ENCODE measurements at regions not wholly inside any gene's neighbourhood (a gene's known extent, or its start where the extent isn't known, plus 50 kb on each side); places are given as distances from the start of the nearest gene placed in this dataset.
"Not testable (repeated sequence)": the region's sequence is repeated elsewhere in the genome, so short reads cannot be mapped to it uniquely, and the experiment has no call there.

GRCh38 chr16:72609933-72610332 is 438.0 kb upstream of the PMFBP1 start:
- intact Hi-C loops (cut with micrococcal nuclease) = no loop called here
- no peak for DNase-seq (ENCODE audit: low spot score)
- H3K27me3 Mint-ChIP-seq (ENCODE audit: low read depth) = no peaks in the 10 kb centered on the region
- H3K9me3 Mint-ChIP-seq = no peaks in the 10 kb centered on the region
- no peak overlapping the region for H3K27ac Mint-ChIP-seq
- no peaks in the 10 kb centered on the region for H3K36me3 Mint-ChIP-seq (ENCODE audit: low read depth)
- no peak overlapping the region for H3K4me3 Mint-ChIP-seq (ENCODE audit: low read depth)
- no peaks in the 10 kb centered on the region for H3K4me1 Mint-ChIP-seq (ENCODE audit: low read depth)

- DNase-seq (ENCODE audit: low spot score) = no peak
- no peak overlapping the region for H3K27ac Mint-ChIP-seq
- H3K27me3 Mint-ChIP-seq (ENCODE audit: low read depth) = no peaks in the 10 kb centered on the region
- intact Hi-C loops (cut with micrococcal nuclease) = no loop called here
- H3K4me3 Mint-ChIP-seq (ENCODE audit: low read depth) = no peak overlapping the region
- H3K36me3 Mint-ChIP-seq (ENCODE audit: low read depth) = no peaks in the 10 kb centered on the region
- no peaks in the 10 kb centered on the region for H3K4me1 Mint-ChIP-seq (ENCODE audit: low read depth)
- no peaks in the 10 kb centered on the region for H3K9me3 Mint-ChIP-seq
Measured at GRCh38 chr16:72609066-72609465, 437.1 kb upstream of the PMFBP1 start.

- no peak overlapping the region for H3K4me3 Mint-ChIP-seq (ENCODE audit: low read depth)
- H3K27me3 Mint-ChIP-seq (ENCODE audit: low read depth) = no peaks in the 10 kb centered on the region
- H3K4me1 Mint-ChIP-seq (ENCODE audit: low read depth) = no peaks in the 10 kb centered on the region
- no peak for DNase-seq (ENCODE audit: low spot score)
- H3K27ac Mint-ChIP-seq = no peak overlapping the region
- peaks cover 13% of the 10 kb centered on the region for H3K9me3 Mint-ChIP-seq
- no peaks in the 10 kb centered on the region for H3K36me3 Mint-ChIP-seq (ENCODE audit: low read depth)
- intact Hi-C loops (cut with micrococcal nuclease) = no loop called here
Measured at GRCh38 chr16:72604375-72604774, 432.4 kb upstream of the PMFBP1 start.

- intact Hi-C loops (cut with micrococcal nuclease) = no loop called here
- no peak overlapping the region for H3K27ac Mint-ChIP-seq
- H3K4me1 Mint-ChIP-seq (ENCODE audit: low read depth) = no peaks in the 10 kb centered on the region
- H3K36me3 Mint-ChIP-seq (ENCODE audit: low read depth) = no peaks in the 10 kb centered on the region
- no peak for DNase-seq (ENCODE audit: low spot score)
- H3K9me3 Mint-ChIP-seq = peaks cover 16% of the 10 kb centered on the region
- no peaks in the 10 kb centered on the region for H3K27me3 Mint-ChIP-seq (ENCODE audit: low read depth)
- no peak overlapping the region for H3K4me3 Mint-ChIP-seq (ENCODE audit: low read depth)
Measured at GRCh38 chr16:72602499-72602898, 430.5 kb upstream of the PMFBP1 start.

GRCh38 chr16:72598696-72599095 is 426.7 kb upstream of the PMFBP1 start:
- no peak overlapping the region for H3K27ac Mint-ChIP-seq
- DNase-seq (ENCODE audit: low spot score) = no peak
- no peaks in the 10 kb centered on the region for H3K27me3 Mint-ChIP-seq (ENCODE audit: low read depth)
- H3K9me3 Mint-ChIP-seq = peaks cover 16% of the 10 kb centered on the region
- H3K4me3 Mint-ChIP-seq (ENCODE audit: low read depth) = no peak overlapping the region
- H3K4me1 Mint-ChIP-seq (ENCODE audit: low read depth) = no peaks in the 10 kb centered on the region
- intact Hi-C loops (cut with micrococcal nuclease) = no loop called here
- no peaks in the 10 kb centered on the region for H3K36me3 Mint-ChIP-seq (ENCODE audit: low read depth)

- peaks cover 16% of the 10 kb centered on the region for H3K9me3 Mint-ChIP-seq
- no peaks in the 10 kb centered on the region for H3K36me3 Mint-ChIP-seq (ENCODE audit: low read depth)
- H3K27me3 Mint-ChIP-seq (ENCODE audit: low read depth) = no peaks in the 10 kb centered on the region
- intact Hi-C loops (cut with micrococcal nuclease) = no loop called here
- DNase-seq (ENCODE audit: low spot score) = no peak
- no peak overlapping the region for H3K27ac Mint-ChIP-seq
- no peak overlapping the region for H3K4me3 Mint-ChIP-seq (ENCODE audit: low read depth)
- no peaks in the 10 kb centered on the region for H3K4me1 Mint-ChIP-seq (ENCODE audit: low read depth)
Measured at GRCh38 chr16:72597938-72598337, 426.0 kb upstream of the PMFBP1 start.

GRCh38 chr16:72596373-72596772 is 424.4 kb upstream of the PMFBP1 start:
- H3K36me3 Mint-ChIP-seq (ENCODE audit: low read depth) = no peaks in the 10 kb centered on the region
- H3K4me1 Mint-ChIP-seq (ENCODE audit: low read depth) = no peaks in the 10 kb centered on the region
- no peaks in the 10 kb centered on the region for H3K27me3 Mint-ChIP-seq (ENCODE audit: low read depth)
- peaks cover 9% of the 10 kb centered on the region for H3K9me3 Mint-ChIP-seq
- H3K27ac Mint-ChIP-seq = no peak overlapping the region
- H3K4me3 Mint-ChIP-seq (ENCODE audit: low read depth) = no peak overlapping the region
- DNase-seq (ENCODE audit: low spot score) = no peak
- intact Hi-C loops (cut with micrococcal nuclease) = no loop called here

GRCh38 chr16:72590151-72590937 is 418.4 kb upstream of the PMFBP1 start:
- DNase-seq (ENCODE audit: low spot score) = no peak

GRCh38 chr16:72588551-72588950 is 416.6 kb upstream of the PMFBP1 start:
- no peak overlapping the region for H3K27ac Mint-ChIP-seq
- no peaks in the 10 kb centered on the region for H3K27me3 Mint-ChIP-seq (ENCODE audit: low read depth)
- H3K4me3 Mint-ChIP-seq (ENCODE audit: low read depth) = no peak overlapping the region
- intact Hi-C loops (cut with micrococcal nuclease) = no loop called here
- H3K9me3 Mint-ChIP-seq = no peaks in the 10 kb centered on the region
- DNase-seq (ENCODE audit: low spot score) = no peak
- no peaks in the 10 kb centered on the region for H3K36me3 Mint-ChIP-seq (ENCODE audit: low read depth)
- H3K4me1 Mint-ChIP-seq (ENCODE audit: low read depth) = peaks cover 3% of the 10 kb centered on the region

More at GRCh38 chr16:72590151-72590937, 418.4 kb upstream of the PMFBP1 start:
- Mint-ChIP-seq H3K4me1 (ENCODE audit: low read depth) (peaks cover 3% of the 10 kb centered on the region), H3K27ac (no peak overlapping the region), H3K4me3 (ENCODE audit: low read depth) (no peak overlapping the region), H3K27me3 (ENCODE audit: low read depth) (no peaks in the 10 kb centered on the region), H3K36me3 (ENCODE audit: low read depth) (no peaks in the 10 kb centered on the region), H3K9me3 (no peaks in the 10 kb centered on the region)
- intact Hi-C loops (cut with micrococcal nuclease) = no loop called here

GRCh38 chr16:72578061-72578460 is 406.1 kb upstream of the PMFBP1 start:
- H3K27me3 Mint-ChIP-seq (ENCODE audit: low read depth); H3K36me3 Mint-ChIP-seq (ENCODE audit: low read depth); H3K9me3 Mint-ChIP-seq; intact Hi-C loops (cut with micrococcal nuclease); H3K4me3 Mint-ChIP-seq (ENCODE audit: low read depth); DNase-seq (ENCODE audit: low spot score); H3K27ac Mint-ChIP-seq; H3K4me1 Mint-ChIP-seq (ENCODE audit: low read depth): not testable (repeated sequence)

GRCh38 chr16:72576189-72576588 is 404.2 kb upstream of the PMFBP1 start:
- no peaks in the 10 kb centered on the region for H3K4me1 Mint-ChIP-seq (ENCODE audit: low read depth)
- H3K9me3 Mint-ChIP-seq = no peaks in the 10 kb centered on the region
- no peak overlapping the region for H3K4me3 Mint-ChIP-seq (ENCODE audit: low read depth)
- DNase-seq (ENCODE audit: low spot score) = no peak
- no peaks in the 10 kb centered on the region for H3K36me3 Mint-ChIP-seq (ENCODE audit: low read depth)
- H3K27ac Mint-ChIP-seq = no peak overlapping the region
- intact Hi-C loops (cut with micrococcal nuclease) = no loop called here
- H3K27me3 Mint-ChIP-seq (ENCODE audit: low read depth) = no peaks in the 10 kb centered on the region

- Mint-ChIP-seq H3K4me3 (ENCODE audit: low read depth) (no peak overlapping the region), H3K27me3 (ENCODE audit: low read depth) (no peaks in the 10 kb centered on the region), H3K27ac (no peak overlapping the region), H3K36me3 (ENCODE audit: low read depth) (no peaks in the 10 kb centered on the region), H3K9me3 (no peaks in the 10 kb centered on the region), H3K4me1 (ENCODE audit: low read depth) (no peaks in the 10 kb centered on the region)
- intact Hi-C loops (cut with micrococcal nuclease) = no loop called here
- DNase-seq (ENCODE audit: low spot score) = no peak
Measured at GRCh38 chr16:72569677-72570076, 397.7 kb upstream of the PMFBP1 start.

- Mint-ChIP-seq H3K27me3 (ENCODE audit: low read depth) (no peaks in the 10 kb centered on the region), H3K27ac (no peak overlapping the region), H3K4me1 (ENCODE audit: low read depth) (no peaks in the 10 kb centered on the region), H3K4me3 (ENCODE audit: low read depth) (no peak overlapping the region), H3K36me3 (ENCODE audit: low read depth) (no peaks in the 10 kb centered on the region), H3K9me3 (no peaks in the 10 kb centered on the region)
- intact Hi-C loops (cut with micrococcal nuclease) = no loop called here
- no peak for DNase-seq (ENCODE audit: low spot score)
Measured at GRCh38 chr16:72568502-72568901, 396.5 kb upstream of the PMFBP1 start.

GRCh38 chr16:72566174-72566573 is 394.2 kb upstream of the PMFBP1 start:
- intact Hi-C loops (cut with micrococcal nuclease) = no loop called here
- Mint-ChIP-seq H3K36me3 (ENCODE audit: low read depth) (no peaks in the 10 kb centered on the region), H3K27ac (no peak overlapping the region), H3K4me3 (ENCODE audit: low read depth) (no peak overlapping the region), H3K4me1 (ENCODE audit: low read depth) (no peaks in the 10 kb centered on the region), H3K9me3 (no peaks in the 10 kb centered on the region), H3K27me3 (ENCODE audit: low read depth) (no peaks in the 10 kb centered on the region)
- no peak for DNase-seq (ENCODE audit: low spot score)
